PC-9 (cell line): ENCODE measurements at regions not wholly inside any gene's neighbourhood (a gene's known extent, or its start where the extent isn't known, plus 50 kb on each side); places are given as distances from the start of the nearest gene placed in this dataset.

ENCODE experiments used
- EZH2 ChIP-seq: fragments of 200-600 bp; sonication (generic); IDR thresholded peaks from 2 replicates; pipeline ENCODE4 v1.8.0; 2017; ENCODE audit warnings: antibody characterized with exemption, low read depth
- TF ChIP-seq, protein P1 (sequence below): fragments of 200-600 bp; sonication (generic); conservative IDR thresholded peaks from 2 replicates; pipeline ENCODE4 v1.6.1; 2017; ENCODE audit warnings: mixed run types, antibody characterized with exemption, mild to moderate bottlenecking, moderate library complexity

DNA sequence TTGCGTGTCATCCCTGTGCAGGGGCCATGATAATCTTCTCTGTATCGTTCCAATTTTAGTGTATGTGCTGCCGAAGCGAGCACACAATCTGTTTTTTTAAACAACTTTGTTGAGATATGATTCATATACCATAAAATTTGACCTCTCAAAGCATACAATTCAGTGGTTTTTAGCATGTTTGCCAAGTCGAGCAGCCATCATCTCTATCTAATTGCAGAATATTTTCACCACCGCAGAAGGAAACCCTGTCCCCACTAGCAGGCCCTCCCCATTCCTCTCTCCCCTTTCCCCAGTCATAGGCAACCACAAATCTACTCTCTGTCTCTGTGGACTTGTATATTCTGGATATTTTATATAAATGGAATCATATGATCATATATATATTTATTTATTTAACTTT lies 78.7 kb upstream of the TINAGL1 start:
- TF ChIP-seq, protein P1, sequence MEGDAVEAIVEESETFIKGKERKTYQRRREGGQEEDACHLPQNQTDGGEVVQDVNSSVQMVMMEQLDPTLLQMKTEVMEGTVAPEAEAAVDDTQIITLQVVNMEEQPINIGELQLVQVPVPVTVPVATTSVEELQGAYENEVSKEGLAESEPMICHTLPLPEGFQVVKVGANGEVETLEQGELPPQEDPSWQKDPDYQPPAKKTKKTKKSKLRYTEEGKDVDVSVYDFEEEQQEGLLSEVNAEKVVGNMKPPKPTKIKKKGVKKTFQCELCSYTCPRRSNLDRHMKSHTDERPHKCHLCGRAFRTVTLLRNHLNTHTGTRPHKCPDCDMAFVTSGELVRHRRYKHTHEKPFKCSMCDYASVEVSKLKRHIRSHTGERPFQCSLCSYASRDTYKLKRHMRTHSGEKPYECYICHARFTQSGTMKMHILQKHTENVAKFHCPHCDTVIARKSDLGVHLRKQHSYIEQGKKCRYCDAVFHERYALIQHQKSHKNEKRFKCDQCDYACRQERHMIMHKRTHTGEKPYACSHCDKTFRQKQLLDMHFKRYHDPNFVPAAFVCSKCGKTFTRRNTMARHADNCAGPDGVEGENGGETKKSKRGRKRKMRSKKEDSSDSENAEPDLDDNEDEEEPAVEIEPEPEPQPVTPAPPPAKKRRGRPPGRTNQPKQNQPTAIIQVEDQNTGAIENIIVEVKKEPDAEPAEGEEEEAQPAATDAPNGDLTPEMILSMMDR = no peak
- no peak for TF ChIP-seq EZH2
